ENCODE measurements at regions not wholly inside any gene's neighbourhood (a gene's known extent, or its start where the extent isn't known, plus 50 kb on each side); places are given as distances from the start of the nearest gene placed in this dataset.

GRCh38 chr2:18912225-18912888 is 323.0 kb upstream of the NT5C1B start:
- H3K27ac ChIP-seq (ENCODE audit: low read depth, low read length, severe bottlenecking), result no peak overlapping the region
- no peaks in the 10 kb centered on the region for H3K9me3 ChIP-seq (ENCODE audit: control insufficient read depth, low read length)
- no peak overlapping the region for H3K4me3 ChIP-seq (ENCODE audit: extremely low read depth, insufficient read depth, low read length, poor library complexity, severe bottlenecking)
- 80 to 94% methylated on average over 6 of the region's 8 CpGs for WGBS, 2 experiments (ENCODE audit: insufficient coverage in 2 of 2)
- no peaks in the 10 kb centered on the region for H3K36me3 ChIP-seq (ENCODE audit: control insufficient read depth, insufficient read depth, low read length)
- H3K4me1 ChIP-seq (ENCODE audit: control insufficient read depth, insufficient read depth, low read length, poor library complexity, severe bottlenecking), result peaks cover 7% of the 10 kb centered on the region

- H3K9me3 ChIP-seq (ENCODE audit: control insufficient read depth, low read length), result no peaks in the 10 kb centered on the region
- H3K27ac ChIP-seq (ENCODE audit: low read depth, low read length, severe bottlenecking), result no peak overlapping the region
- H3K36me3 ChIP-seq (ENCODE audit: control insufficient read depth, insufficient read depth, low read length), result no peaks in the 10 kb centered on the region
- H3K4me3 ChIP-seq (ENCODE audit: extremely low read depth, insufficient read depth, low read length, poor library complexity, severe bottlenecking), result no peak overlapping the region
- 92 to 93% methylated on average over 6 to 7 of the region's 7 CpGs for WGBS, 2 experiments (ENCODE audit: insufficient coverage in 2 of 2)
- peaks cover 7% of the 10 kb centered on the region for H3K4me1 ChIP-seq (ENCODE audit: control insufficient read depth, insufficient read depth, low read length, poor library complexity, severe bottlenecking)
Observed at GRCh38 chr2:18911416-18911815, 322.0 kb upstream of the NT5C1B start.

- Histone ChIP-seq H3K4me1 (ENCODE audit: control insufficient read depth, insufficient read depth, low read length, poor library complexity, severe bottlenecking) (peaks cover 7% of the 10 kb centered on the region), H3K9me3 (ENCODE audit: control insufficient read depth, low read length) (peaks cover under 1% of the 10 kb centered on the region), H3K4me3 (ENCODE audit: extremely low read depth, insufficient read depth, low read length, poor library complexity, severe bottlenecking) (no peak overlapping the region), H3K27ac (ENCODE audit: low read depth, low read length, severe bottlenecking) (no peak overlapping the region), H3K36me3 (ENCODE audit: control insufficient read depth, insufficient read depth, low read length) (no peaks in the 10 kb centered on the region)
- WGBS, 2 experiments (ENCODE audit: insufficient coverage in 2 of 2), result 49 to 100% methylated on average over 1 to 3 of the region's 4 CpGs
Observed at GRCh38 chr2:18910843-18911242, 321.5 kb upstream of the NT5C1B start.

GRCh38 chr2:18907937-18908336 is 318.6 kb upstream of the NT5C1B start:
- Histone ChIP-seq H3K4me3 (ENCODE audit: extremely low read depth, insufficient read depth, low read length, poor library complexity, severe bottlenecking) (no peak overlapping the region), H3K36me3 (ENCODE audit: control insufficient read depth, insufficient read depth, low read length) (no peaks in the 10 kb centered on the region), H3K9me3 (ENCODE audit: control insufficient read depth, low read length) (peaks cover 4% of the 10 kb centered on the region), H3K27ac (ENCODE audit: low read depth, low read length, severe bottlenecking) (no peak overlapping the region), H3K4me1 (ENCODE audit: control insufficient read depth, insufficient read depth, low read length, poor library complexity, severe bottlenecking) (peaks cover 7% of the 10 kb centered on the region)
- whole genome bisulfite sequencing, 2 experiments (ENCODE audit: insufficient coverage in 2 of 2), result no CpG with 5 or more reads among the region's 3 CpGs

- WGBS, 2 experiments (ENCODE audit: insufficient coverage in 2 of 2), result no CpG with 5 or more reads among the region's 2 CpGs
- Histone ChIP-seq H3K4me1 (ENCODE audit: control insufficient read depth, insufficient read depth, low read length, poor library complexity, severe bottlenecking) (peaks cover 7% of the 10 kb centered on the region), H3K4me3 (ENCODE audit: extremely low read depth, insufficient read depth, low read length, poor library complexity, severe bottlenecking) (no peak overlapping the region), H3K9me3 (ENCODE audit: control insufficient read depth, low read length) (peaks cover 4% of the 10 kb centered on the region), H3K36me3 (ENCODE audit: control insufficient read depth, insufficient read depth, low read length) (no peaks in the 10 kb centered on the region), H3K27ac (ENCODE audit: low read depth, low read length, severe bottlenecking) (no peak overlapping the region)
Observed at GRCh38 chr2:18907508-18907907, 318.1 kb upstream of the NT5C1B start.

GRCh38 chr2:18903750-18904149 is 314.4 kb upstream of the NT5C1B start:
- no peaks in the 10 kb centered on the region for H3K36me3 ChIP-seq (ENCODE audit: control insufficient read depth, insufficient read depth, low read length)
- H3K9me3 ChIP-seq (ENCODE audit: control insufficient read depth, low read length), result peaks cover 4% of the 10 kb centered on the region
- 75 to 92% methylated on average over 2 of the region's 3 CpGs for WGBS, 2 experiments (ENCODE audit: insufficient coverage in 2 of 2)
- H3K4me3 ChIP-seq (ENCODE audit: extremely low read depth, insufficient read depth, low read length, poor library complexity, severe bottlenecking), result no peak overlapping the region
- no peaks in the 10 kb centered on the region for H3K4me1 ChIP-seq (ENCODE audit: control insufficient read depth, insufficient read depth, low read length, poor library complexity, severe bottlenecking)
- no peak overlapping the region for H3K27ac ChIP-seq (ENCODE audit: low read depth, low read length, severe bottlenecking)

- WGBS, 2 experiments (ENCODE audit: insufficient coverage in 2 of 2), result 93 to 100% methylated on average over 2 to 3 of the region's 3 CpGs
- no peak overlapping the region for H3K4me3 ChIP-seq (ENCODE audit: extremely low read depth, insufficient read depth, low read length, poor library complexity, severe bottlenecking)
- H3K27ac ChIP-seq (ENCODE audit: low read depth, low read length, severe bottlenecking), result no peak overlapping the region
- no peaks in the 10 kb centered on the region for H3K4me1 ChIP-seq (ENCODE audit: control insufficient read depth, insufficient read depth, low read length, poor library complexity, severe bottlenecking)
- H3K9me3 ChIP-seq (ENCODE audit: control insufficient read depth, low read length), result peaks cover 4% of the 10 kb centered on the region
- H3K36me3 ChIP-seq (ENCODE audit: control insufficient read depth, insufficient read depth, low read length), result no peaks in the 10 kb centered on the region
Observed at GRCh38 chr2:18901242-18901641, 311.9 kb upstream of the NT5C1B start.

GRCh38 chr2:18900691-18901141 is 311.3 kb upstream of the NT5C1B start:
- Histone ChIP-seq H3K9me3 (ENCODE audit: control insufficient read depth, low read length) (peaks cover 2% of the 10 kb centered on the region), H3K4me3 (ENCODE audit: extremely low read depth, insufficient read depth, low read length, poor library complexity, severe bottlenecking) (no peak overlapping the region), H3K27ac (ENCODE audit: low read depth, low read length, severe bottlenecking) (no peak overlapping the region), H3K4me1 (ENCODE audit: control insufficient read depth, insufficient read depth, low read length, poor library complexity, severe bottlenecking) (no peaks in the 10 kb centered on the region), H3K36me3 (ENCODE audit: control insufficient read depth, insufficient read depth, low read length) (no peaks in the 10 kb centered on the region)

GRCh38 chr2:18899725-18900124 is 310.4 kb upstream of the NT5C1B start:
- Histone ChIP-seq H3K27ac (ENCODE audit: low read depth, low read length, severe bottlenecking) (no peak overlapping the region), H3K36me3 (ENCODE audit: control insufficient read depth, insufficient read depth, low read length) (no peaks in the 10 kb centered on the region), H3K4me3 (ENCODE audit: extremely low read depth, insufficient read depth, low read length, poor library complexity, severe bottlenecking) (no peak overlapping the region), H3K4me1 (ENCODE audit: control insufficient read depth, insufficient read depth, low read length, poor library complexity, severe bottlenecking) (no peaks in the 10 kb centered on the region), H3K9me3 (ENCODE audit: control insufficient read depth, low read length) (no peaks in the 10 kb centered on the region)
- 79 to 95% methylated on average over 3 of the region's 3 CpGs for WGBS, 2 experiments (ENCODE audit: insufficient coverage in 2 of 2)

GRCh38 chr2:18898271-18898670 is 308.9 kb upstream of the NT5C1B start:
- H3K27ac ChIP-seq (ENCODE audit: low read depth, low read length, severe bottlenecking), result no peak overlapping the region
- no peaks in the 10 kb centered on the region for H3K36me3 ChIP-seq (ENCODE audit: control insufficient read depth, insufficient read depth, low read length)
- no peaks in the 10 kb centered on the region for H3K4me1 ChIP-seq (ENCODE audit: control insufficient read depth, insufficient read depth, low read length, poor library complexity, severe bottlenecking)
- H3K4me3 ChIP-seq (ENCODE audit: extremely low read depth, insufficient read depth, low read length, poor library complexity, severe bottlenecking), result no peak overlapping the region
- no peaks in the 10 kb centered on the region for H3K9me3 ChIP-seq (ENCODE audit: control insufficient read depth, low read length)

- no peaks in the 10 kb centered on the region for H3K4me1 ChIP-seq (ENCODE audit: control insufficient read depth, insufficient read depth, low read length, poor library complexity, severe bottlenecking)
- 60 to 100% methylated on average over 1 of the region's 2 CpGs for WGBS, 2 experiments (ENCODE audit: insufficient coverage in 2 of 2)
Observed at GRCh38 chr2:18896125-18896764, 306.9 kb upstream of the NT5C1B start.

More at GRCh38 chr2:18896125-18896764, 306.9 kb upstream of the NT5C1B start:
- Histone ChIP-seq H3K36me3 (ENCODE audit: control insufficient read depth, insufficient read depth, low read length) (no peaks in the 10 kb centered on the region), H3K27ac (ENCODE audit: low read depth, low read length, severe bottlenecking) (no peak overlapping the region), H3K9me3 (ENCODE audit: control insufficient read depth, low read length) (no peaks in the 10 kb centered on the region), H3K4me3 (ENCODE audit: extremely low read depth, insufficient read depth, low read length, poor library complexity, severe bottlenecking) (no peak overlapping the region)
